ENCODE measurements at regions not wholly inside any gene's neighbourhood (a gene's known extent, or its start where the extent isn't known, plus 50 kb on each side); places are given as distances from the start of the nearest gene placed in this dataset.
A peak's percentile ranks its signal among the peaks of the same experiment; 100 is the strongest.

- TF ChIP-seq MYC (IDR thresholded peaks at IDR 0.05; ENCODE audit: low read depth, low read length) (no peak), MAX (IDR thresholded peaks at IDR 0.05; ENCODE audit: low read depth, low read length) (no peak), CTCF (IDR thresholded peaks at IDR 0.05; ENCODE audit: low read depth, low read length) (no peak), POLR2A (IDR thresholded peaks at IDR 0.05; ENCODE audit: extremely low read depth, insufficient read length) (no peak)
- no peak overlapping the region for H3K4me3 ChIP-seq (ENCODE audit: low read depth, low read length)
- no peak for DNase-seq (ENCODE audit: low read depth)
Measured at GRCh38 chr15:25180606-25181292, 226.0 kb downstream of the SNRPN start.

GRCh38 chr15:25181293-25182097 lies 226.7 kb downstream of the SNRPN start:
- TF ChIP-seq POLR2A (IDR thresholded peaks at IDR 0.05; ENCODE audit: extremely low read depth, insufficient read length) = no peak
- no peak for TF ChIP-seq MAX (IDR thresholded peaks at IDR 0.05; ENCODE audit: low read depth, low read length)
- TF ChIP-seq MYC (IDR thresholded peaks at IDR 0.05; ENCODE audit: low read depth, low read length) = no peak
- no peak for TF ChIP-seq CTCF (IDR thresholded peaks at IDR 0.05; ENCODE audit: low read depth, low read length)
- no peak for DNase-seq (ENCODE audit: low read depth)
- H3K4me3 ChIP-seq (ENCODE audit: low read depth, low read length) = no peak overlapping the region

GRCh38 chr15:25182098-25182478 lies 227.3 kb downstream of the SNRPN start:
- H3K4me3 ChIP-seq (ENCODE audit: low read depth, low read length) = no peak overlapping the region
- DNase-seq (ENCODE audit: low read depth) = no peak
- TF ChIP-seq POLR2A (IDR thresholded peaks at IDR 0.05; ENCODE audit: extremely low read depth, insufficient read length) (no peak), CTCF (IDR thresholded peaks at IDR 0.05; ENCODE audit: low read depth, low read length) (no peak), MAX (IDR thresholded peaks at IDR 0.05; ENCODE audit: low read depth, low read length) (no peak), MYC (IDR thresholded peaks at IDR 0.05; ENCODE audit: low read depth, low read length) (no peak)

- no peak overlapping the region for H3K4me3 ChIP-seq (ENCODE audit: low read depth, low read length)
- TF ChIP-seq MAX (IDR thresholded peaks at IDR 0.05; ENCODE audit: low read depth, low read length) (no peak), POLR2A (IDR thresholded peaks at IDR 0.05; ENCODE audit: extremely low read depth, insufficient read length) (no peak), MYC (IDR thresholded peaks at IDR 0.05; ENCODE audit: low read depth, low read length) (no peak), CTCF (IDR thresholded peaks at IDR 0.05; ENCODE audit: low read depth, low read length) (no peak)
- DNase-seq (ENCODE audit: low read depth) = peak; percentile 4
Measured at GRCh38 chr15:25182736-25183445, 228.1 kb downstream of the SNRPN start.

GRCh38 chr15:25183581-25184251 lies 228.9 kb downstream of the SNRPN start:
- no peak for TF ChIP-seq MYC (IDR thresholded peaks at IDR 0.05; ENCODE audit: low read depth, low read length)
- no peak for TF ChIP-seq CTCF (IDR thresholded peaks at IDR 0.05; ENCODE audit: low read depth, low read length)
- TF ChIP-seq MAX (IDR thresholded peaks at IDR 0.05; ENCODE audit: low read depth, low read length) = no peak
- no peak for TF ChIP-seq POLR2A (IDR thresholded peaks at IDR 0.05; ENCODE audit: extremely low read depth, insufficient read length)
- no peak overlapping the region for H3K4me3 ChIP-seq (ENCODE audit: low read depth, low read length)
- no peak for DNase-seq (ENCODE audit: low read depth)

Measured in NB4 (cell line).